ENCODE measurements at regions not wholly inside any gene's neighbourhood (a gene's known extent, or its start where the extent isn't known, plus 50 kb on each side); places are given as distances from the start of the nearest gene placed in this dataset.

DNA sequence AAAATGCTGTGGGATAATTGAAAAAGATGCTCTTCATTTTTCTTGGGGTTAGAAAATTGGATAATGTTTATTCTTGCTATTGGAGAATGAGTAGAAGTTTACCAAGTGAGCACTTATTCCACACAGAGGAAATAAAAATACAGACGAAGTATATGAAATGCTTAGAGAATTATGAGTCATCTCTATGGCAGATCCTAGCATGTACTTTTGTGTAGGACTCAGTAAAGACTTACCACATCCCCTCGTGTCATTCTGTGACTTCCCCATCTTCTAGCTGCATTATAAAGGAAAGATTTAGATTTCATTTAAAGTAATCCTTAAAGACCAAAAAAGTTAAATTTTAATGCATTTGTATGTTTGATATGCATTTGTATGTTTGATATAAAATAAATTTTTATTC is 685.6 kb downstream of the TBC1D32 start:
- no peak overlapping the region for H3K4me3 Mint-ChIP-seq

DNA sequence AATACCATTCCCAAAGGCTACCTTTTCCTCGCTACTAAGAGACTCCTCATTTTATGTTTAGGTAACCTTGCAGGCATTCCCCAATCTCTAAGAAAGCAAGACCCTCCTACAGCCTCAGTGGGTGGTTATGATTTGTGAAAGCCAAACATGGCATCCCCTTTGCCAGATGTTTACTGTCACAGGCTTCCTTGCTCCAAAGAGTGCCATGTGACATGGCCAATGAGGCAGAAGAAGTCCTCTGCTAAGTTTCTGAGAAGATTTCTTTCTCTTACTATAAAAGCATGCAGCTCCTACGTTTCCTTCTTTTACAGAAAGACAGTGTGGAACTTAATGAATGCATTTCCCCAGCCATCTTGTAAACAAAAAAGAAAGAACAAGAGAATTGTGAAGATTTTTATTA is 688.2 kb downstream of the TBC1D32 start:
- Mint-ChIP-seq H3K36me3 (ENCODE audit: low read depth) (no peaks in the 10 kb centered on the region), H3K4me3 (no peak overlapping the region), H3K27me3 (no peaks in the 10 kb centered on the region), H3K9me3 (peaks cover 5% of the 10 kb centered on the region), H3K4me1 (no peaks in the 10 kb centered on the region), H3K27ac (no peak overlapping the region)
- DNase-seq = no peak
- no peak for ATAC-seq (ENCODE audit: low read depth)
- intact Hi-C loops (cut with micrococcal nuclease) = no loop called here
- TF ChIP-seq CTCF (IDR thresholded peaks at IDR 0.05) = no peak
- CTCF ChIA-PET = no interaction called here
- POLR2A ChIA-PET = no interaction called here

More for the DNA sequence above, 685.6 kb downstream of the TBC1D32 start:
- no peak for TF ChIP-seq CTCF (IDR thresholded peaks at IDR 0.05)
- DNase-seq (no peak), ATAC-seq (ENCODE audit: low read depth) (no peak)
- H3K4me1 Mint-ChIP-seq = no peaks in the 10 kb centered on the region
- H3K27ac Mint-ChIP-seq = no peak overlapping the region
- H3K27me3 Mint-ChIP-seq = no peaks in the 10 kb centered on the region
- H3K36me3 Mint-ChIP-seq (ENCODE audit: low read depth) = no peaks in the 10 kb centered on the region
- peaks cover 5% of the 10 kb centered on the region for H3K9me3 Mint-ChIP-seq
- ChIA-PET POLR2A (no interaction called here), CTCF (no interaction called here)
- intact Hi-C loops (cut with micrococcal nuclease) = no loop called here

GRCh38 chr6:120632975-120633374 is 701.3 kb downstream of the TBC1D32 start:
- TF ChIP-seq CTCF (IDR thresholded peaks at IDR 0.05) = no peak
- ChIA-PET CTCF (no interaction called here), POLR2A (no interaction called here)
- intact Hi-C loops (cut with micrococcal nuclease) = no loop called here
- no peak for DNase-seq
- H3K4me3 Mint-ChIP-seq = no peak overlapping the region
- H3K4me1 Mint-ChIP-seq = no peaks in the 10 kb centered on the region
- H3K27ac Mint-ChIP-seq = no peak overlapping the region
- no peaks in the 10 kb centered on the region for H3K9me3 Mint-ChIP-seq
- ATAC-seq (ENCODE audit: low read depth) = no peak
- H3K27me3 Mint-ChIP-seq = no peaks in the 10 kb centered on the region
- H3K36me3 Mint-ChIP-seq (ENCODE audit: low read depth) = no peaks in the 10 kb centered on the region

DNA sequence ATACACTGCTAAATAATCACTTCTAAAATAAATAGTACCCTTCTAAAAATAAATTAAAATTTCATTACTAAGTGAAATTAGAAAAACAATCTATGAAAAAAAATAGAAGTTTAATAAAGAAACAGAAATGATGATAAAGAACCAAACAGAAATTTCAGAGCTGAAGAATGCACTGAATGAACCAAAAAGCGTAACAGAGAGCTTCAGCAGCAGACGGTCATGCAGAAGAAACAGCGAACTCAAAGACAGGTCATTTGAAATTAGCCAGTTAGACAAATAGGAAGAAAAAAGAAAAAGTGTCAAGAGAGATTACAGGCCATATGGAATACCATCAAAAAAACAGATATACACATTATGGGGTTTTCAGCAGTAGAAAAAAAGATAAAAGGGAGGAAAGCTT is 706.7 kb downstream of the TBC1D32 start:
- CTCF ChIA-PET = no interaction called here
- Mint-ChIP-seq H3K36me3 (ENCODE audit: low read depth) (no peaks in the 10 kb centered on the region), H3K27ac (no peak overlapping the region), H3K9me3 (no peaks in the 10 kb centered on the region), H3K27me3 (no peaks in the 10 kb centered on the region), H3K4me1 (no peaks in the 10 kb centered on the region), H3K4me3 (no peak overlapping the region)
- no peak for DNase-seq
- POLR2A ChIA-PET = no interaction called here
- ATAC-seq (ENCODE audit: low read depth) = no peak
- intact Hi-C loops (cut with micrococcal nuclease) = no loop called here
- no peak for TF ChIP-seq CTCF (IDR thresholded peaks at IDR 0.05)

DNA sequence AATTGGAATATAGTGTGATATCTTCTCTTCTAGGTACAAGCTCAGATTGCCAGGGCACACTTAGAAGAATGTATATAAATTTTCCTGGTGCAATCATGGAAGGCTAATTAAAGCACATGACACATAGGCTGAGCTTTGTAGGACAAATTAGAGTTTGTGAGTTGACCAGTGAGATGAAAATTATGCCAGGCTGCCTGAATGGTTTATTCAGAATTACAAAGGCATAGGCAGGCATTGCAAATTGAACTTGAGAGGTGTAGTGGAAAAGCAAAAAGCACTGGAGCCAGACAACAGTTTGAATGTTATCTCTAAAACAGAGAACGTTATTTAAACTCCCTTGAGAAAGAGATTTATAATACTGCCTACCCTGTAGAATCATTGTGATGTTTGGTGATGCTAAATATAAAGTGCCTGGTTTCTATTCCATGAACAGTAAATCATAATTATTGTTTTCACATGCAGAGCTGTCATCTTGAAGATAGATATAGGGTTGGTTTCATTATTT is 712.1 kb downstream of the TBC1D32 start:
- no peak for ATAC-seq (ENCODE audit: low read depth)
- TF ChIP-seq CTCF (IDR thresholded peaks at IDR 0.05) = no peak
- CTCF ChIA-PET = no interaction called here

More for the DNA sequence above, 712.1 kb downstream of the TBC1D32 start:
- no peaks in the 10 kb centered on the region for H3K36me3 Mint-ChIP-seq (ENCODE audit: low read depth)
- no peaks in the 10 kb centered on the region for H3K4me1 Mint-ChIP-seq
- H3K4me3 Mint-ChIP-seq = no peak overlapping the region
- no peak overlapping the region for H3K27ac Mint-ChIP-seq
- DNase-seq = no peak
- POLR2A ChIA-PET = no interaction called here
- no peaks in the 10 kb centered on the region for H3K9me3 Mint-ChIP-seq
- no peaks in the 10 kb centered on the region for H3K27me3 Mint-ChIP-seq
- intact Hi-C loops (cut with micrococcal nuclease) = no loop called here
